Activated CD8-positive, alpha-beta T cell treated with anti-CD3 and anti-CD28 coated beads for 36 hours (primary cell): ENCODE measurements at regions not wholly inside any gene's neighbourhood (a gene's known extent, or its start where the extent isn't known, plus 50 kb on each side); places are given as distances from the start of the nearest gene placed in this dataset.

ENCODE experiments used
- ATAC-seq: fragments of 200-7000 bp; cut with Tn5 transposase; one replicate; pipeline ENCODE4 v1.10.0; 2021; ENCODE audit warnings: mild to moderate bottlenecking, moderate library complexity
- CTCF ChIA-PET: fragments of 350-600 bp; sonication (Branson Sonifier 250); formaldehyde crosslinking; loops from one replicate; lab custom pipeline; 2021; ENCODE audit warnings: antibody characterized with exemption; lab: Charles Lee
- POLR2A ChIA-PET: fragments of 350-600 bp; sonication (Branson Sonifier 250); formaldehyde crosslinking; loops from one replicate; lab custom pipeline; 2021; ENCODE audit warnings: antibody characterized with exemption; lab: Charles Lee
- DNase-seq: peaks from one replicate; pipeline ENCODE4 v3.0.0-alpha.2; 2020
- H3K27ac Mint-ChIP-seq: one replicate; pipeline ENCODE4 v1.8.0; 2021; ENCODE audit warnings: mild to moderate bottlenecking, mixed read lengths
- H3K27me3 Mint-ChIP-seq: one replicate; pipeline ENCODE4 v1.8.0; 2021; ENCODE audit warnings: mixed read lengths
- H3K36me3 Mint-ChIP-seq: one replicate; pipeline ENCODE4 v1.8.0; 2021; ENCODE audit warnings: low read depth, mixed read lengths
- H3K4me1 Mint-ChIP-seq: one replicate; pipeline ENCODE4 v1.8.0; 2021; ENCODE audit warnings: low read depth, mixed read lengths
- H3K4me3 Mint-ChIP-seq: one replicate; pipeline ENCODE4 v1.8.0; 2021; ENCODE audit warnings: mild to moderate bottlenecking, moderate library complexity, mixed read lengths
- H3K9me3 Mint-ChIP-seq: one replicate; pipeline ENCODE4 v1.8.0; 2021; ENCODE audit warnings: mixed read lengths
- CTCF ChIP-seq: fragments of 200-600 bp; IDR thresholded peaks from one replicate; pipeline ENCODE4 v1.8.0; 2022; ENCODE audit warnings: antibody characterized with exemption, mild to moderate bottlenecking
- intact Hi-C: fragments of 100-400 bp; cut with micrococcal nuclease; formaldehyde crosslinking; loops from one replicate; pipeline ENCODE4 v1.10.0; 2022

- no peaks in the 10 kb centered on the region for H3K27me3 Mint-ChIP-seq
- no peak for ATAC-seq
- H3K36me3 Mint-ChIP-seq, result no peaks in the 10 kb centered on the region
- ChIA-PET CTCF (no interaction called here), POLR2A (no interaction called here)
- no peak overlapping the region for H3K4me3 Mint-ChIP-seq
- TF ChIP-seq CTCF, result no peak
- no peaks in the 10 kb centered on the region for H3K4me1 Mint-ChIP-seq
- H3K27ac Mint-ChIP-seq, result no peak overlapping the region
- DNase-seq, result no peak
- no peaks in the 10 kb centered on the region for H3K9me3 Mint-ChIP-seq
- intact Hi-C loops, result no loop called here
These were observed 84.7 kb downstream of the FOXA2 start for GRCh38 chr20:22499515-22500166.

DNA sequence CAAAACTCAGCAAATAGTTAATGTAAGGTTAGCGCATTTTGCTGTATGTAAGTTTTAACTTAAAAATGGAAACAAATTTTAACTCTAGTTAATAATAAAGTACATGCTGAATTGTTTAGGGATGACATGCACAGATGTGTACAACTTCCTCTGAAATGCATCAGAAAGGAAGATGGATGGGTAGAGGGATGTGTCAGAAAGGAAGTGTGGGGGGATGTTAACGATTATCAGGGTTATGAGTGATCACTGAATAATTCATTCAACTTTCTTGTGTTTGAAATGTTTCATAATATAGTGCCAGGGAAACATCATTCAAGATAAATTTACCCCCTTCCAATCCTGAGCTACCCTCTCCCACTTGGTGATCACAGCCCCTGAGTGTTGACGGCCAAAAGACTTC is 87.6 kb downstream of the FOXA2 start:
- DNase-seq, result no peak
- no peak for TF ChIP-seq CTCF
- H3K27ac Mint-ChIP-seq, result no peak overlapping the region
- H3K36me3 Mint-ChIP-seq, result no peaks in the 10 kb centered on the region
- POLR2A ChIA-PET, result no interaction called here
- no peak overlapping the region for H3K4me3 Mint-ChIP-seq
- no peaks in the 10 kb centered on the region for H3K9me3 Mint-ChIP-seq
- no peaks in the 10 kb centered on the region for H3K4me1 Mint-ChIP-seq
- no peak for ATAC-seq
- CTCF ChIA-PET, result no interaction called here
- intact Hi-C loops, result no loop called here
- no peaks in the 10 kb centered on the region for H3K27me3 Mint-ChIP-seq

DNA sequence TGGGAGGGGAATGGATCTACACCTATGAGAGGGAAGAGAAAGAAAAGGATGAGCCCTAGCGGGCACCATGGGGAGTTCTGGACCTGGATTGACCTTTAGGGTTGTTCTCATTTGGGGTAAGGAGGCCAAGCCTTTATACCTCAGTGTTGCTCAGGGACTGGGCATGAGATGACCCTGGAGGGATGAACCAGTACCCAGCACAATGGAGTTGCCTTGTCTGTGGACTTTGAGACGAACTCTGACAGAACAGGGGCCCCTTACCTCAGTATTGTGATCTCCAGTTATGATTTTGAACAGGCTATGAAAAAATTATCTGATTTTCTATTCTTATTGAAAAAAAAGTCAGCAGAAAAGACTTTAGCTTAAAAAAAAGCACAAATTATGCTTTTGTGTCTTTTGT is 88.6 kb downstream of the FOXA2 start:
- POLR2A ChIA-PET, result no interaction called here
- H3K36me3 Mint-ChIP-seq, result no peaks in the 10 kb centered on the region
- ATAC-seq (no peak), DNase-seq (no peak)
- intact Hi-C loops, result no loop called here
- no peak for TF ChIP-seq CTCF
- no peak overlapping the region for H3K4me3 Mint-ChIP-seq
- H3K9me3 Mint-ChIP-seq, result no peaks in the 10 kb centered on the region
- no peaks in the 10 kb centered on the region for H3K4me1 Mint-ChIP-seq
- no peak overlapping the region for H3K27ac Mint-ChIP-seq
- CTCF ChIA-PET, result no interaction called here
- H3K27me3 Mint-ChIP-seq, result no peaks in the 10 kb centered on the region

GRCh38 chr20:22495172-22495571 is 89.2 kb downstream of the FOXA2 start:
- intact Hi-C loops, result no loop called here
- H3K36me3 Mint-ChIP-seq, result no peaks in the 10 kb centered on the region
- CTCF ChIA-PET, result no interaction called here
- DNase-seq, result no peak
- ATAC-seq, result no peak
- no peak overlapping the region for H3K4me3 Mint-ChIP-seq
- POLR2A ChIA-PET, result no interaction called here
- no peak for TF ChIP-seq CTCF
- H3K27me3 Mint-ChIP-seq, result no peaks in the 10 kb centered on the region
- no peak overlapping the region for H3K27ac Mint-ChIP-seq
- no peaks in the 10 kb centered on the region for H3K9me3 Mint-ChIP-seq
- H3K4me1 Mint-ChIP-seq, result no peaks in the 10 kb centered on the region

DNA sequence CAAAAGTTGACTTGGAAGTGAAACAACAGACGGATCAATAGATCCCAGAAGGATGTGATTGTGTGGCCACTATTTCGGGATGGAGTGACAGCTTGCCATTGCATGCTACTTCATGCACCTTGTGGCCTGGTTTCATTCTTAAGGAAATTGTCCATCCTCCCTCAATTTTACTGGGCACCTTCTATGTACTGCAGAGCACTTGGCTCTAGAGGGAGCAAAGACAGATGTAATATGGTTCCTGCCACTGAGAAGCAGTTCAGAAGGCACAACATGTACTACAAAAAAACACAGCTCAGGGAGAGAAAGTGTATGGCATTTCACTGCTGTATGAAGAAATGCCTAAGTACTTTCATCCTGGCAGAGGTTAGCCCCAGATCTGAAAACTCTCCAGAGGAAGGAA is 91.9 kb downstream of the FOXA2 start:
- Mint-ChIP-seq H3K4me3 (no peak overlapping the region), H3K4me1 (no peaks in the 10 kb centered on the region), H3K27ac (no peak overlapping the region), H3K27me3 (no peaks in the 10 kb centered on the region), H3K9me3 (no peaks in the 10 kb centered on the region), H3K36me3 (no peaks in the 10 kb centered on the region)
- ATAC-seq, result no peak
- no peak for DNase-seq
- CTCF ChIA-PET, result no interaction called here
- no peak for TF ChIP-seq CTCF
- intact Hi-C loops, result no loop called here
- POLR2A ChIA-PET, result no interaction called here
